ENCODE measurements at regions not wholly inside any gene's neighbourhood (a gene's known extent, or its start where the extent isn't known, plus 50 kb on each side); places are given as distances from the start of the nearest gene placed in this dataset.

GRCh38 chr11:2083411-2083810, 55.8 kb downstream of the IGF2 start:
- H3K4me1 ChIP-seq (ENCODE audit: control insufficient read depth, extremely low read depth, insufficient read depth, low read length), result peaks cover 4% of the 10 kb centered on the region
- dilution Hi-C loops (cut with MboI; ENCODE audit: extremely low pct_ligation_motif_present, low sequenced_read_pairs), result no loop called here
- H3K9me1 ChIP-seq (ENCODE audit: control insufficient read depth, extremely low read depth, insufficient read depth, low read length), result no peaks in the 10 kb centered on the region
- H3K9me3 ChIP-seq (ENCODE audit: control insufficient read depth, low read depth, low read length), result peaks cover 9% of the 10 kb centered on the region
- no peak overlapping the region for H2AFZ ChIP-seq (ENCODE audit: control insufficient read depth, low read length)
- DNase-seq (ENCODE audit: low read depth, low spot score) (no peak), FAIRE-seq (no peak)
- H3K27ac ChIP-seq (ENCODE audit: control insufficient read depth, insufficient read depth, low read length), result no peak overlapping the region
- H3K9ac ChIP-seq (ENCODE audit: control insufficient read depth, extremely low read depth, insufficient read depth, low read length), result no peak overlapping the region
- no peaks in the 10 kb centered on the region for H3K79me2 ChIP-seq (ENCODE audit: control insufficient read depth, insufficient read depth, low read length)
- no peaks in the 10 kb centered on the region for H4K20me1 ChIP-seq (ENCODE audit: control insufficient read depth, extremely low read depth, insufficient read depth, low read length)
- TF ChIP-seq EZH2 (IDR thresholded peaks at IDR 0.05; ENCODE audit: low read length), result no peak
- TF ChIP-seq, protein P1, sequence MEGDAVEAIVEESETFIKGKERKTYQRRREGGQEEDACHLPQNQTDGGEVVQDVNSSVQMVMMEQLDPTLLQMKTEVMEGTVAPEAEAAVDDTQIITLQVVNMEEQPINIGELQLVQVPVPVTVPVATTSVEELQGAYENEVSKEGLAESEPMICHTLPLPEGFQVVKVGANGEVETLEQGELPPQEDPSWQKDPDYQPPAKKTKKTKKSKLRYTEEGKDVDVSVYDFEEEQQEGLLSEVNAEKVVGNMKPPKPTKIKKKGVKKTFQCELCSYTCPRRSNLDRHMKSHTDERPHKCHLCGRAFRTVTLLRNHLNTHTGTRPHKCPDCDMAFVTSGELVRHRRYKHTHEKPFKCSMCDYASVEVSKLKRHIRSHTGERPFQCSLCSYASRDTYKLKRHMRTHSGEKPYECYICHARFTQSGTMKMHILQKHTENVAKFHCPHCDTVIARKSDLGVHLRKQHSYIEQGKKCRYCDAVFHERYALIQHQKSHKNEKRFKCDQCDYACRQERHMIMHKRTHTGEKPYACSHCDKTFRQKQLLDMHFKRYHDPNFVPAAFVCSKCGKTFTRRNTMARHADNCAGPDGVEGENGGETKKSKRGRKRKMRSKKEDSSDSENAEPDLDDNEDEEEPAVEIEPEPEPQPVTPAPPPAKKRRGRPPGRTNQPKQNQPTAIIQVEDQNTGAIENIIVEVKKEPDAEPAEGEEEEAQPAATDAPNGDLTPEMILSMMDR (optimal IDR thresholded peaks at IDR 0.05 in 1 of 3, IDR thresholded peaks at IDR 0.05 in 1 of 3, conservative IDR thresholded peaks at IDR 0.05 in 1 of 3; ENCODE audit: extremely low read depth in 1 of 3, insufficient read depth in 2 of 3, low read length in 3 of 3), result no peak
- H3K4me2 ChIP-seq (ENCODE audit: control insufficient read depth, extremely low read depth, insufficient read depth, low read depth, low read length), result no peak overlapping the region
- H3K4me3 ChIP-seq (ENCODE audit: control insufficient read depth in 2 of 3, extremely low read depth in 1 of 3, insufficient read depth in 2 of 3, low read depth in 1 of 3, low read length in 3 of 3), result no peak overlapping the region
- H3K36me3 ChIP-seq (ENCODE audit: control insufficient read depth in 2 of 2, extremely low read depth in 1 of 2, insufficient read depth in 2 of 2, low read length in 2 of 2), result no peaks in the 10 kb centered on the region
- H3K27me3 ChIP-seq (ENCODE audit: control insufficient read depth, extremely low read depth, insufficient read depth, low read length), result peaks cover 7% of the 10 kb centered on the region

- no peaks in the 10 kb centered on the region for H4K20me1 ChIP-seq (ENCODE audit: control insufficient read depth, extremely low read depth, insufficient read depth, low read length)
- DNase-seq (ENCODE audit: low read depth, low spot score) (peak; percentile 50), FAIRE-seq (peak; percentile 80)
- H2AFZ ChIP-seq (ENCODE audit: control insufficient read depth, low read length), result no peak overlapping the region
- H3K4me3 ChIP-seq (ENCODE audit: control insufficient read depth in 2 of 3, extremely low read depth in 1 of 3, insufficient read depth in 2 of 3, low read depth in 1 of 3, low read length in 3 of 3), result peak overlapping the region in 2 of 3 experiments; percentile 5 to 12
- H3K9ac ChIP-seq (ENCODE audit: control insufficient read depth, extremely low read depth, insufficient read depth, low read length), result peak overlapping the region; percentile 41
- no peaks in the 10 kb centered on the region for H3K79me2 ChIP-seq (ENCODE audit: control insufficient read depth, insufficient read depth, low read length)
- TF ChIP-seq EZH2 (IDR thresholded peaks at IDR 0.05; ENCODE audit: low read length), result no peak
- TF ChIP-seq, protein P1 (optimal IDR thresholded peaks at IDR 0.05 in 1 of 3, IDR thresholded peaks at IDR 0.05 in 1 of 3, conservative IDR thresholded peaks at IDR 0.05 in 1 of 3; ENCODE audit: extremely low read depth in 1 of 3, insufficient read depth in 2 of 3, low read length in 3 of 3), result no peak
- H3K27me3 ChIP-seq (ENCODE audit: control insufficient read depth, extremely low read depth, insufficient read depth, low read length), result peaks cover 5% of the 10 kb centered on the region
- peak overlapping the region; percentile 71 for H3K4me2 ChIP-seq (ENCODE audit: control insufficient read depth, extremely low read depth, insufficient read depth, low read depth, low read length)
- dilution Hi-C loops (cut with MboI; ENCODE audit: extremely low pct_ligation_motif_present, low sequenced_read_pairs), result no loop called here
- H3K4me1 ChIP-seq (ENCODE audit: control insufficient read depth, extremely low read depth, insufficient read depth, low read length), result peaks cover 33% of the 10 kb centered on the region
- H3K9me3 ChIP-seq (ENCODE audit: control insufficient read depth, low read depth, low read length), result no peaks in the 10 kb centered on the region
- H3K36me3 ChIP-seq (ENCODE audit: control insufficient read depth in 2 of 2, extremely low read depth in 1 of 2, insufficient read depth in 2 of 2, low read length in 2 of 2), result no peaks in the 10 kb centered on the region
- no peaks in the 10 kb centered on the region for H3K9me1 ChIP-seq (ENCODE audit: control insufficient read depth, extremely low read depth, insufficient read depth, low read length)
- H3K27ac ChIP-seq (ENCODE audit: control insufficient read depth, insufficient read depth, low read length), result peak overlapping the region; percentile 81
These were observed 62.0 kb downstream of the IGF2 start for GRCh38 chr11:2077061-2077802.

Measured in keratinocyte (primary cell).